ENCODE measurements at regions not wholly inside any gene's neighbourhood (a gene's known extent, or its start where the extent isn't known, plus 50 kb on each side); places are given as distances from the start of the nearest gene placed in this dataset.
A peak's percentile ranks its signal among the peaks of the same experiment; 100 is the strongest.

- DNase-seq: no peak
These were observed 53.1 kb upstream of the GLRA2 start for GRCh38 chrX:14476205-14476604.

DNA sequence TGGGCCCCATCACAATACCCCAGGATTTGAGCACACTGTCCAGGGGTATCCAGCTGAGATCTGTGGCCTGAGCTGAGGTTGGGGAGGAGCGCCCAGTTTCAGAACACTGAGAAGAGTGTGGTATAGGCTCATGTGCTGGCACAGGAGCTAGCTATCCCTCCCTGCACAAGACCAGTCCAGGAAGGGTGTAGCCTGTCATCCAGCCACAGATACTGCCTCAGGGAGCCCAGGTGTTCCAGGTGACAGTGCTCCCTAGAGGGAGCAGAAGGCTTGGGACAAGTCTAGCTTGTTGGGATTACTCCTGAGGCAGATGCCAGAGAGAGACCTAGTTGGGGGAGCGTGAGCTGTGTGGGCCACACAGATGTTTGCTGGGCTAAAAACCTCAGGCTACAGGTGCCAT lies 79.6 kb upstream of the GLRA2 start:
- no peak for DNase-seq

DNA sequence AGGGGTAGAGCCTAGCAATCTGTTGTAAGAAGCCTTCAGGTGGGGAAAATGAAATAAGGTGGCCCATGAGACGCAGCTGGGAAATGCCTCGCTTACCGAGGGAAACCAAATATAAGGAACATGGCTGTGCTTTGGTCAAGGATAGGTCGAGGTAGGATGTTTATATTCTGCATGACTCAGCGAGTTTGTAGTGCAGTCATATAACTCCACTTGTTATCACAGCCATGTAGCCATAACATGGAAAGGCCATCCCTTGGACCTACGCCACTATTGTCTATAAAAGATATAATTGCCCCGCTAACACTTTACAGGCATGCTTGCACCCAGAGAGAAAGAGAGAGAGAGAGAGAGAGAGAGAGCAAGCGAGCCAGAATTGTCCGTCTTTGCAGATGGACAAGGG lies 80.9 kb upstream of the GLRA2 start:
- DNase-seq: no peak

- DNase-seq: no peak
These were observed 89.2 kb upstream of the GLRA2 start for GRCh38 chrX:14440106-14440505.

DNA sequence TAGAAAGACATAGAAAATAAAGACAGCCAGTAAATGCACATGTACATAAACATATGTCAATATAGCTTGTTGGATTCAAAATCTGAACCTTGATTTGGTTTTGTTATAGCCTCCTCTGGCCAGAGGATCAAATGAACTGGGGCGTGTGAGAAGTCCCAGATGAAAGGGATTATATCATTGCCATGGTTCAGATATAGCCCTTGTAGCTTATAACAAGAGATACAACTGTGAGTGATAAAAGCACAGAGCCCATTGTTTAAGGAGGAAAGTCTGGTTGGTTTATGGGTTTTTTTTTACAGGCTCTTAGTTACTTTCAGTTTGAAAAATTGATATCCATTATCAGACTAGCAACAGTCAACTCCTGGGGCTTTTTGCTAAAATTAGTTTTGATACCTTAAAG lies 101.7 kb upstream of the GLRA2 start:
- no peak for DNase-seq

DNA sequence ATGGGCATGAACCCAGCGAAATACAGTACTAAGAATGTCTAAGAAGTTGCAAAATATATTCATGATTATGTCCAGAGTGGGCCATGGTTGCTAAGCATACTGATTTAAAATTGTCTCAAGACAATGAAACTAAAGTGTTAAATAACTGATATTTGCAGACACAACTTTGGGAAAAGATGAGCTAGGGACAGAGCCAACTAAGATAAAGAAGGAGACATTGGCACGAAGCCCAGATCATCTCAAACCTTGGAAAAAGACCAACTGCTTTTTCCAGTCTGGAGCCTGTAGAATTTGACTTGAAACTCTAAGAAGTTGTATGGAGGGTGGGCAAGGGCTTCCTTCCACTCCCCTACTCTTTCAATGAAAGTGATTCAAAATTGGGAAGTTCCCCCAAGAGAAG lies 108.5 kb upstream of the GLRA2 start:
- DNase-seq: no peak

- no peak for DNase-seq
These were observed 116.7 kb upstream of the GLRA2 start for GRCh38 chrX:14412686-14413085.

DNA sequence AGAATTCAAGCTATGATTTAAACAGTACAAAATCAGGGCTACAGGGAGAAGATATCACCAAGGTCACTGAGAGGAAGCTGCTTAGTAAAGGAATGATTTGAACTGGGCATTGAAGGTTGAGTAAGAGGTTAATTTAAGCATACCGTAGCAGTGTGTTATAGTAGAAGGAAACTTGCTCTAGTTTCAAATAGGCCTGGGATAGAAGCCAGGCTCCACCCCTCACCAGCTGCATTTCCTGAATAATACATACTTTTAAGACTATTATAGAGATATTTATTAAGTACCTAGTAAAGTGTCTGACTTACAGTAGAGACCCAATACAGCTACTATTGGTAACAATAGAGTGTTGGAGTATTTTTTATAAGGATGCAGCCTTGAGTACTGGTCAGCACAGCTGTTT lies 118.0 kb upstream of the GLRA2 start:
- DNase-seq: no peak

DNA sequence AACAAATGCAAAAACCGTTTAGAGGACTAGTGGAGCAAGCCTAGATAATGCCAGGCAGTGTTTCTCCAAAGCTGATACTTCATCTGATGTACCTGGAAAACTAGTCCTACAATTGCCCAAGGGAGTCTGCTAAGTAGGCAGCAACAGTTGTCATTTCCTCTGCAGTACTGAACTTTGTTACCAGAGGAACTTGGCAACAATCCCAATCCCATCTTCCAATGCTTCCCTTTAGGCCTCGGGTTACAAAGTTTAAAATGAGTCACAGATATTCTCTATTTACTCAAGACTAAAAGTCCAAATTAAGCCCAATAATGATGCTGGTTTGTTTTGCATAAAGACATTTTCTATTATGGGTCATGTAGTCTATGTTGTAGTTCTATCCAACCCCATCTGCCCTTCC lies 120.0 kb upstream of the GLRA2 start:
- peak; percentile 21 for DNase-seq

GRCh38 chrX:14406225-14406624 lies 123.1 kb upstream of the GLRA2 start:
- DNase-seq: no peak

DNA sequence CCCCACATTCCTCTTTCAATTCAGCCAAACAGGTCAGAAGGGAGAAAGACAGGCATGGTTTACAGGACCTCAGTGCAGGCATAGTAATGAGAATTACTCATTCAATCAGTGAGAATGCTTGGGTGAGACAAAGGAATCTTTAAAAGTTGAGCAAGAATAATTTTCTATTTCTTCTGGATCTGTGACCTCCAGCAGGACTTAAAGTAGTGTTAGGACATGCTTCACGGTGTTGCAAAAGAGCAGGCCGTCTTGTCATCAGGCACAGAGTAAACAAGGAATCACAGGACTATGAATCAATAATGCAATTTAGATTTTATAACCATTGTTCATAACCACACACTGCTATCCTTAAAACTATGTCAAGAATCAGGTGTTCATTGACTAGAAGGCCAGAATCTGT lies 130.6 kb upstream of the GLRA2 start:
- peak; percentile 0 for DNase-seq

DNA sequence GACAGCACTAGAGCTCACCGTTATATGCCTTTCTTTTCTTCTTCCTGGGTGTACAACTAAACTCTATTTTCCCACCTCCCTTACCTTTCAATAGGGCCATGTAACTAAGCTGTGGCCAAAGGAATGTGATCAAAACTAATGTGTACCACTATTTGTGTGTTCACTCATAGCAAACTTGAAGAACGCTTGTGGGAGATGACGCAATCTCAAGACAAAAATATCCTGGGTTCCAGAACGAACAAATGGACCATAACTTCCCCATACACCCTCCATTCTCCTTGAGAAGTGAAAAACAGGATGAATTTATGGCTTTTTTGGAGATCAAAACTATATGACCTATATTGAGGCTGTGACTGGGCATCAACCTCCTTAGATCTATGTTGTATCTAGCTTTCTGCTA lies 139.7 kb upstream of the GLRA2 start:
- no peak for DNase-seq

- no peak for DNase-seq
These were observed 142.4 kb upstream of the GLRA2 start for GRCh38 chrX:14386981-14387380.

- no peak for DNase-seq
These were observed 149.3 kb upstream of the GLRA2 start for GRCh38 chrX:14380044-14380443.

GRCh38 chrX:14377427-14377826 lies 151.9 kb upstream of the GLRA2 start:
- no peak for DNase-seq

GRCh38 chrX:14363728-14364127 lies 165.6 kb upstream of the GLRA2 start:
- peak; percentile 5 for DNase-seq

DNA sequence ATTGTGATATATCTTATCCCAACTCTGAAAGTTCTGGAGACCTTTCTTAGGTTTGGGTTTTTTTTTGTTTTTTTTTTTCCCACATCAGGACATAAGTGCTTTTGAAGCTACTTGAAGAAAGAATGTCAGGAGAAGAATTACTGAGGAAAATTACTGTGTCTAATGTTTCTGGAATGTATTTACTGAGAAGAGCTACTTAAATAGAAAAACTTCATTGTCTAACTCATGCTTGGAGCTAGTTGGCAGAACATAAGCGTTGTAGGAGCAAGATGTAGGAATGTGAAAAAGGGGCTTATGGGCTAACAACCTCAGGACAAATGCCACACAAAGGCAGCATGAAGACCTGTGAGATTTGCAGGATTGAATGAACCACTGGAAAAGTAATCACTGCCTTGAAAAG lies 166.6 kb upstream of the GLRA2 start:
- peak; percentile 16 for DNase-seq

- DNase-seq: no peak
These were observed 167.9 kb upstream of the GLRA2 start for GRCh38 chrX:14361435-14361834.

GRCh38 chrX:14359727-14360126 lies 169.6 kb upstream of the GLRA2 start:
- no peak for DNase-seq

DNA sequence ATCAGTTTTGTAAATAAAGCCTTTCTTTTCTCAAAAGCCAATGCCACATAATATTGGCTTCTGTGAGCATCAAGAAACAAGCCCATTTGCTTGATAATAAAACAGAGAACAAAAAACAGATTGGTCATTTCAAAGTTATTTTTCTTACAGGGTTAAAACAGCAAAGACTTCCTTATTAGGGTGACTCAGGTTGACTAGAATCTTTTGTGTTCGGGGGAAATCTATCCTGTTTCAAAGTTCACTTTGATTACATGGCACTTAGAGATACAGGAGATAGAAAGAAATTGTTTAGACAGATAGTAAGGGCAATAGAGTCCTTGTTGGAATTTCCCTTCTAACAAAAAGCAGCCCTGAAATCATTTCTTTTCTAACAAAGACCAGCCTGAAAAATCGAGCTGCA lies 170.0 kb upstream of the GLRA2 start:
- no peak for DNase-seq

DNA sequence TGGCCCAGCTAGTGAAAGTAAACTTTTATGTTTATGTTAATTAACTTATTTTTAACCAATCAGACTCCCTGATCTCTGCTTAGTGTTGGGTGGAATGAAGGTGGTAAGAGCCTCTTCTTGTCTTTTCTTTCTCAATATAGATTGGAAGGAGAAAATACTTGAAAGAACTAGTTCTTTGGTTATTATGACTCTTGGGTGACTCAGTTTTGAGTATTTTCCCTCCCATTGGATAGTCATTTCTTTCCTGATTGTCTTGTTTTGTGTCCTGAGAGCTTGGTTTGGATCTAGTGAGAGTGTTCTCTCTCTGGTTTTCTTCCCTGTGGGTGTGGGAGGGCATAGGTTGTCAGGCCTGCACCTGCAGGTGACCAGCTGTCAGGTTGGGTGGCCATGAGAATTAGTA lies 172.0 kb upstream of the GLRA2 start:
- DNase-seq: no peak

DNA sequence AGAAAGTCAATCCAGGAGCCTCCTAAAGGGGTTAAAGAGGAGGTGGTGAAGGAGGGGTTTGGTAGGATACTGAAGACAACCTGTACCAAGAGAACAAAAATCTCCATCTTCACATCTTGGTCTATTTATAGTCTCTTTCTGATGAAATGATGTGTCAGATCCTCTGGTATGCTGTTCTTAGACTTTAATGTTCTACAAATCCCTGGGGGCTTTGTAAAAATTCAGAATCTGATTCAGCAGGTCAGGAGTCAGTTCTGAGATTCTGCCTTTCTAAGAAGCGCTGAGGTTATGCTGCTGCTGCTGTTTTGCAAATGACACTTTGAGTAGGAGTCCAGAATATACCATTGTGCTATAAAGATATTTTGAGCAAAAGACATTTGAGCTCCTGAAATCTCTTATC lies 172.9 kb upstream of the GLRA2 start:
- DNase-seq: peak; percentile 56

DNA sequence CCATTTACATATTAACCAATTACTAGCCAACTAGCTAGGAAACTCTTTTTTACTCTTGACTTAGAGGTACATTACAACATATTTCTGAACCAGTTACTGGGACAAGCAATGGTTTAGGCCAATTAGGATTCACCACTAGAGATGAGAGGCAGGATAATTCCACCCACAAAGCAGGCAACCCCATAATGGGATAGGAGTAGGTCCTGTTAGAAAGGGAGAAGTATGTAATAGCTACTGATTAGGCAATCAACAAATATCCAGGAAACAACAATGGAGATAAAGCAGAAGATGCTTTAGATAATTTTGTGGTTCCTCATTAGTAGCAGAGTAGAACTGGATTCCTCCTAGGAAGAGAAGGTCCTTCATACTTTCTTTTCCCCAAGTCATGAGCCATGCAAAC lies 173.8 kb upstream of the GLRA2 start:
- DNase-seq: no peak

GRCh38 chrX:14354521-14354920 lies 174.8 kb upstream of the GLRA2 start:
- peak; percentile 37 for DNase-seq

- peak; percentile 38 for DNase-seq
These were observed 176.8 kb upstream of the GLRA2 start for GRCh38 chrX:14352511-14352910.

- no peak for DNase-seq
These were observed 177.6 kb upstream of the GLRA2 start for GRCh38 chrX:14351611-14352303.

Measured in EL (cell line).